ENCODE measurements at regions not wholly inside any gene's neighbourhood (a gene's known extent, or its start where the extent isn't known, plus 50 kb on each side); places are given as distances from the start of the nearest gene placed in this dataset.

DNA sequence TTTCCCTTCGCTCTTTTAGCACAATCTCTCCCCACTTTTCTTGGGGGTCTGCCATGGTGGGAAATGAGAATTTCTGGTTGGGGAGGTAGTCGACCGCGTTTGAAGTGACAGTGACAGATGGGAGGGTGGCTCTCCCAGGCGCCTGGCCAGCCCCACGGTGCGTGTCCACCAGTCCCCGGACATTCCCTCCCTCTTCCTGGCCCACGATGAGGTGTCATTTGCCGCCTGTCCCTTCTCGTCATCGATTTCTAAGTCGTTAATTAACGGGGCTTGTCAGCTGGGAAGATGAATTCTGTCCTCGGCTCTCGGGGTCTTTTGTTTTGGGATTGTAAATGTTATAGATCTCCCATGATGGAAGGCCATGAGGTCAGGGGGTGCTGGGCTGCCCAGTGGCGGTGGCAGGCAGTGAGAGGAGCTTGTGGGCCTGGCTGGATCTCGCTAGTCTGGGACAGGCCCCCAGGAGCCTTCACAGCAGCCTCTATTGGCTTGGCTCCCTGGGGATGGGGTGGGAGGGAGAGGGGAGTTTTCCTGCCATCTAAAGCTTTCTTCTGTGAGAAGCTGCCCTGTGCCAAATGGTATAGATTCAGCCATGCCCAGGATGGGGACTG, 164.2 kb downstream of the MRM1 start:
- no peak for DNase-seq

DNA sequence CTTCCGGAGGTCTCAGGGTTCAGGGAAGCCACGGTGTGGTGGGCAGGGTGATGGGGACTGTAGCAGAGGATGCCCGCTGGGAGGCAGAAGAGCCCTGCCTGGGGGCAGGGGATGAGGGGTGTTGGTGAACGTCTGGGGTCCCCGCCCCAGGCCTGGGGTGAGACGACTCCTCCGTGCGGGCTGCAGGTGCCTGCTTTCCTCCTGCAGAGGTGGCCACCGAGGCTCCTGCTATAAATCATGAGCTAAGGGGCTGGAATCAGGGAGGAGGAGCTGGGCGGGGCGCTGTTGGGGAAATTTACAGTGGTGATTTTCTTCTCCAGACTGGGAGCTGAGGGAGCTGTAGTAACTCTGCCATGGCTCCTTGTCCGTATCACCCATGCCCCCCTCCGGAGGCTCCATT, 167.0 kb downstream of the MRM1 start:
- DNase-seq, result no peak

DNA sequence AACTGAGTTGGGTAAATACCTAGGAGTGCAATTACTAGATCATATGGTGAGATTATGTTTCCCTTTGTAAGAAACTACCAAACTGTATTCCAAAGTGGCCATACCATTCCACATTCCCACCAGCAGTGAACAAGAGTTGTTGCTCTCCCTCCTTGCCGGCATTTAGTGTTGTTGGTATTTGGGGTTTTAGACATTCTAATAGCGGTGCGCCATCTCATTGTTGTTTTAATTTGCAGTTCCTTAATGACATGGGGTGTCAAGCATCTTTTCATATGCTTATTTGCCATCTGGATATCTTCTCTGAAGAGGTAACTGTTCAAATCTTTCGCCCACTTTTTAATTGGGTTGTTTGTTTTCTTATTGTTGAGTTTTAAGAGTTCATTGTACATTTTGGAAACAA, 164.2 kb upstream of the LHX1 start:
- no peak for DNase-seq

DNA sequence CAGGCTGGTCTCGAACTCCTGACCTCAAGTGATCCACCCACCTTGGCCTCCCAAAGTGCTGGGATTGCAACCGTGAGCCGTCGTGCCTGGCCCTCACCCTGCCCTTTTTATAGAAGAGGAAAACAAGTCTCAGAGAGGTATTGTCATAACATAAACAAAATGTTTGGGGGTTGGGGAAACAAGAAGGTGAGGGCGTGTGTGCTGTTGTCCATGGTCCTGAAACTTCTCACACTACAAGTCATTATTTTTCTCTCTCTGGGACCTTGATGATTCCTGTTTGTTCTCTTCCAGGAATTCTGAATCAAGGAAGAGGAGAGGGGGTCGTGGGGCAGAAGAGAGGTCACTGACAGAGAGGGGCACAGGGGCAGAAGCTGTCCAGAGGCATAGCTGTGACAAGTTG, 160.2 kb upstream of the LHX1 start:
- DNase-seq, result no peak

DNA sequence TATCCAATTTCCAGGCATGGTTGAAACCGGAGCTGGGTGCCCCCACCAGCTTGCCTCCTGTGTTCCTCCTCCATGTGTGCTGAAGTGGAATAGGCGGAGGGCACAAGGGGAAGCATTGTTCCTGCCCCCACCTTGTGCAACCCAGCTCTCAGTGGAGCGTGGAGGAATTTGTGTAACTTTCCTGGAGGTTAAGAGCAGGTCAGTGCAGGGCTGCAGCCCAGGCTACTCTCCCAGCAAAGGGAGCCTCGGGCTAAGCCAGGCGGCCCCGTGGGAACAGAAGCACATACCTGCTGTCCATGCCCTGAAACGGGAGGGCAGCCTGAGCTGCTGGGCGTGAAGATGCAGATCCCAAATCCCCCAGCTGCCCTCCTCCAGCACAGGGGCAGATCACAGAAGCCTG, 158.8 kb upstream of the LHX1 start:
- DNase-seq, result no peak

DNA sequence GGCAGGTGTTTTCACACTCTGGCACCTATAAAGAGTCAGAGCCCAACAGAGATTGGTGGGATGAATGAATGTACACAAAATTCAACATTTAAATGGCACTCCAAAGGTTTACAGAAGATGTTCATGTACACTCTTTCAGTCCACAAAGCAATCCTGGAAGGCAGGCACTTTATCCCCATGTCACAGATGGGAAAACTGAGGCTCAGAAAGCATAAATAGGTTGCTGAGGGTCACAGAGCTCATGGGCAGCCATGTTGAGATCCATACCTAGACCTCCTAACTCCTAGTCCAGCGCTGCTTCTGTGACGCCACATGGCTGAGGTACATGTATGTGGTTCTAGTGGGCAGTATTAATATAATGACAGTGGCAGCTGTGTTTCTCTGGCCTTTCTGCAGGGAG, 157.7 kb upstream of the LHX1 start:
- DNase-seq, result no peak

DNA sequence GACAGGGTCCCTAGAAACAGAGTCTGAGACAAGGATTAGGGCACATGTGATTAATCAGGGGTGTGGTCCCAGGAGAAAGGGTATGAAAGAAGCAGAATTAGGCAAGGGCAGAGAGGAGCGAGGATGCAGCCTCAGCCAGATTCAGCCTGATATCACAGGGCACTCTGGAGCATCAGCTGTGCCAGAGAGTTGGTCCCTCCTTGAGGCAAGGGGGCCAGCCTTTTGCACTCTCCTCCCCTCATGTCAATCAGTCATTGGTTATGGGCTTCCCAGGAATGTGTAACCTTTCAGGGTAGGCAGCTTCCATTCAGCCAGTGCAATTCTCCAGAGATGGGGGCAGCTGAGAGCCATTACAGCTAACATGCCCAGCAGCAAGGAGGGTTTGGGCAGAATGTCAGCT, 152.6 kb upstream of the LHX1 start:
- no peak for DNase-seq

- no peak for DNase-seq
Observed at GRCh38 chr17:36786867-36787266, 150.4 kb upstream of the LHX1 start.

DNA sequence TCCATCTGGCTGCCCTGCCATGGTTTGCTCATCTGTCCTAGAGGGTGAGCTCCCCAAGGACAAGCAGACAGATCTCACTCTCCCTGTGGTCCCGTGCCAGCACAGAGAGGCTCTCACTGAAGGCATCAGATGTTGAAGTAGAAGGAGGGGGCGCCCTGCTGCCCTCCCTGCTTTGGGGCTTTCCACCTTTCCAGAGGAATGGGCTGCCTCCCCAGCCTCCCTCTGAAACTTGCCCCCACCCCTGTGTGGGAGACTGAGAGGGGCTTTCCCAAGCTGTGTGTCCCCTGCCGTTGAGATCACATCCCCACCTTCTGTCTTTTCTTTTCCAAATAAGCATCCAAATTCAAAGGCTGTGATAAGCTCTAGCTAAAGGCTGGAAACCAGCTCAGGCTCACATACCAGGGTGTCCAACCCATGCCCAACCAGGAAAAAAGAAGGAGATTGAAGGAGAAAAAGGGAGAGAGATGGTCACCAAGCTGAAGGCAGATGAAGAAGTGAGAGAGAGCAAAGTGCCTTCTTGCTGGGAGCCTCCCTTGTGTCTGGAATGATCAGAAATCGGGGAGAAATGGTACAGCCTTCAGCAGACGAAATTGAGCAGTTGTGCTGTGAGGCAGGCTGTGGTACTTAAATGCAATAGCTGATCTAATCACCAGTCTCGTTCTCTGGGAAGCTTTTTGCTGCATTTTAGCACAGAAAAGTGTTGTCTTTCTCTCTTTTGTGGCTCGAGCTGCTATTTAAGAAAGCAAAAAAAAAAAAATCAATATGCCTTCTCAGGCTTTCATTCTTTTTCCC, 145.9 kb upstream of the LHX1 start:
- DNase-seq, result no peak

DNA sequence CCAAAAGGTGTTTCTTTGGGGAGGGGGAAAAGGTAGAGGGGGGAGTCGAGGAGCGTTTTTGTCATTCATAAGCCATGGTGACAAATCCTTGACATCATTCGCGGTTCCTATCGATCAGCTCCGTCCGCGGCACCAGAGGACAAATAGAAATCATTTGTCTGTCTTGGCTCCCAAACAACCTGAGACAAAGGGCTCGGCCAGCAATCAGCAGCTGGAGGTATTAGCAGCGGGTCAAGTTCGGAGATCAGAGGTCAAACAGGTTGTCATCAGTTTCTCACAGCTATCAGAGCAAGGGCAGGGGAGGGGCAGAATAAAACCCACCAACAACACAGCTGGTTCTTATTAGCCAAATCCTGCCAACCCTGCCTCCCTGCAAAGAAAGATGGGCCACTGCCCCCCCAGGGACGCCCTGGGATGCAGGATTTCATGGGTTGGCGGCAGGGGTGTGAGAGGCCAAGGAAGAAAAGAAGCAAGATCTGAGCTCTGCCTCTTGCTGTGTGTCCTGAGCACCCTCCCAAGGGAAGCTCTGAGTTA, 145.3 kb upstream of the LHX1 start:
- DNase-seq, result no peak

DNA sequence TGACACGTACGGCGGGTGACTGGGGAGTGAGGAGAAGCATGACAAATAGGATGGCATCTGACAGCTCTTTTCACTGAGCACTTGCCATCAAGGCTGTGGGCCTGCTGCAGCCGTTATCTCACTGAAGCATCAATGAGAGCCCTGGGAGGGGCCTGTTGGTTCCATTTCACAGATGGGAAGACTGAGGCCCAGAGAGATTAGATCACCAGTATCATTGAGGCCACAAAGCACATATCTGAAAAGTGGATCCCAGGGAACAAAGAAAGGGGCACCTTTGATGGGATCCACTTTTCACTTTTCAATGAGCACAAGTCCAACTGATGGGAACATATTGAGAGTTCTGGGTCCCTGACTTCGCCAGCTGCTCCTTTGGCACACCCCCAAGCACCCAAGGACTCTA, 144.4 kb upstream of the LHX1 start:
- no peak for DNase-seq

- no peak for DNase-seq
Observed at GRCh38 chr17:36793976-36794375, 143.3 kb upstream of the LHX1 start.

DNA sequence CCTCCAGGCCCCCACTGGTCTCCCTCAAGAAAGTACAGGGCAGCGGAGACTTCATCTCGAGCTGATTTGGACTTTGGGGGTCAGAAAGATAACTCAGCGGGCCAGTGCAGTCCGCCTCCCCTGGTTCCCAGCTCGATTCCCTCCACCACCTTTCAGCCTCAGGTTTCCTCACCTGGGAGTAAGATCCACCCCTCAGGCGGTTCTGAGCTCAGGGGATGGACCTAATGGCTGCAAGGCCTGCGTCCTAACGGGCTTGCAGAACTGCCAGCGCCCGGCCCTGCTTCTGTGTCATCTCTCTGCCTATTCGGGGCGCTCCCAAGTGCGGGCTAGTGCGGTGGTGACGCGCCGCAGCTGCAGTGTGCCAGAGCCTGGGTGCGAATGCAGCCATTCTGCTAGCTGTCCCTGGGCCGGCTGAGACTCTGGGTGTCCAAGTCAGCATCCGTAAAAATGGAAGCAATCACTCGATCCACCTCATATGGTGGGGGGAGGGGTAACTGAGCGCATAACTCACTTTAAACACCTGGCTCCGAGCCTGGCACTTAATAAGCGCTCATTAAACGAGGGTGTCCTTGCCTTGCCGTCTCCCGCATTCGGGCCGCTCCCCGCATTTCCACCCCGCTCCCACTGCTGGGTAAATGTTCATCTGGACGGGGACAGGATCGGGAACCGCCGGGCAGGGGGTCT, 129.6 kb upstream of the LHX1 start:
- DNase-seq, result no peak

DNA sequence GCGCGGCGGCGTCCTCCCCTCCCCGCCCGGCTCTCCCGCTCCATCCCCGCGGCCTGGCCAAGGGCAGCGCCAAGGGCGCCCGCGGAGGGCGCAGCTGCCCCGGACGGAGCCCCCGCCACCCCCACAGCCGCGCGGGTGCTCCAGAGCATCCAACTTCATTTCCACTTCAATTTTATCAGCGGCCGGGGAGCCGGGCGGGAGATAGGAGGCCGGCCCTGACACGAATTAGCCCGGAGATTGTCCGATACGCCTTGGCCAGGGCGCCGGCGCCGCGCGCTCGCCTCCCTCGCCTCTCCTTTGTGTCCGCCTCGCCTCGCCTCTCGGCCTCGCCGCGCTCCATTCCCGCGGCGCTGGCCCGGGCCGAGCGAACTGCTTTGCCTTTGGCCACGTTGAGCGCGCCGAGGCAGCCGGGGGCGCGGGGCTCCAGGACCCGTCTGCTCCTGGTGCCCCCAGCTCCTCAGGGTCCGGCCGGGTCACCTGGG, 129.1 kb upstream of the LHX1 start:
- peak; percentile 26 for DNase-seq

- DNase-seq, result no peak
Observed at GRCh38 chr17:36812762-36813161, 124.5 kb upstream of the LHX1 start.

DNA sequence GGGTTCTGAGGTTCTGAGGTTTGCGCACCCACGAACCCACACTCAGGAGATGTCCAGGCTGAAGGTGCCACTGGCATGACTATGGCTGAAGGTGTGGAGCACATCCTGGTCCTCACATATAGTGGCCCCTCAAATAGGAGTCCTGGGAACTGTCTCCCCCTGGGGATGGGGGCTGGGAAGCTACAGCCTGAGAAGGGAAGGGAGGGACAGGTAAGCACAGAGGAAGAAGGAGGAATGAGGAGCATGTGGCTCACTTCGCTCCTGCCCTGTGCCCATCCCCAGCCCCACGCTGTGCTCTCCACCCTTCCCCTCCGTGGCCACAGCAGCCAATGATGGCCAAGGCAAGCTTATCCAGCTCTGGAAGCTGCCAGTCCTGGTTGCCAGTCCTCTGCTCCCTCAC, 123.9 kb upstream of the LHX1 start:
- DNase-seq, result no peak

- DNase-seq, result no peak
Observed at GRCh38 chr17:36813957-36814563, 123.2 kb upstream of the LHX1 start.

DNA sequence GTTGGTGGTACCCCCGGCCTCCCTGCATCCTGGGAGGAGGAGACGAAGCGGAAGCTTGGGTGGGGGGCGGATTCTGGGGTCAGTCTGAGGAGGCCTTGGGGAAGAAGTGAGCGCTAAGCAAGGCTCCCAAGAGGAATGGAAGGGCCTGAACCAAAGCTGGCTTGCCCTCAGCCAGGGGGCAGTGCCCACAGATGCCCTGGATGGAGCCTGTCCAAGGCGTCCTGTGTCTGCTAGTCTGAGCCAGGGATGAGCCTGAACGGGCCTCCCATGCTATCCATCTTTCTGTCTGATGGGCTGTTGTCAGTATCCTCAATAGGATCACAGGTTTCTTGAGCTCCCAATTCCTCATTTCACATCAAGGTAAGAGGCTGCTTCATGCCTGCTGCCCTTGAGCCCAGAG, 122.3 kb upstream of the LHX1 start:
- DNase-seq, result no peak

DNA sequence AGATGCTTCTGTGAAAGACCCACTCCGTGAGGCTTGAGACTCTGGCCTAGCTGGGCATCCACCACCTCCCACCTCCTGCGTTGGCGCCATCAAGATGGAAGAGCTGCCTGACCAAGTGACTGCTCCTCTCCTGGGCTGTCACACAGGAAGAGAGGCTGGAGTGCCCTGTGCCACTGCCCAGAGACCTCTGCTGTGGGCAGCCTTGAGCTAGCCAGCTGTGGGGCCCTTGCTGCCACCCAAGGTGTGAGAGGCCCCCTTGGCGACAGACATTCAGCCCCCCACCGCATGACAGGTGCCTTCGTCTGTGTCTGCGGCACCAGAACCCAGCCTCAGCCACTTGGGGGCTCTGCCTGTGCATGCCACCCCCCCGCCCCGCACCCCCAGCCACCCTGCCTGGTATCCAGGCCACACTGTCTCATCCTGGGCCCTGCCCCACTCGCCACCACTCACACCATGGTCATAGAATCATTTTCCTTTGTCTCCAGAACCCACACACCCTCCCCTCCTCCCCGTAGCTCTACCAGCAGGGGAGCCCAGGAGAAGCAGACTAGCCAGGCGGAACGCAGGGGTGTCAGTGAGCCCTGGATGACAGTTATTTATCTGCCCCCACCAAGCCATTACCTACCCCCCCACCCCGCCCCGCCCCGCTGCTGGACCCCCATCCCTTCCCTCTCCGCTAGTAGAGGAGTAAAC, 120.9 kb upstream of the LHX1 start:
- DNase-seq, result no peak

DNA sequence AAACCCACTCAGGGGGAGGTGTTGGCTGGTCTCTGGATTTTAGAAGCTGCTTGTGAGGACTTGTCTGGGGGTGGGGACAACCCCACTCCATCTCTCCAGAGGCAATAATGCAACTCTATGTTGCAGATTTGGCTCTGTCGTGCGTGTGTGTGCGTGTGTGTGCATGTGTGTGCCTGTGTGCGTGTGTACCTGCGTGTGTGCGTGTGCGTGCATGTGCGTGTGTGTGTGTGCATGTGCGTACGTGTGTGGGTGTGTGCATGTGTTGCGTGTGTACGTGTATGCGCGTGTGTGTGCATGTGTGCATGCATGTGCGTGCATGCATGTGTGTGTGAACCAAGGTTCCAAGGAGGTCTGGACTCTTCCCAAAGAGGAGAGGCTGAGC, 120.4 kb upstream of the LHX1 start:
- DNase-seq, result no peak

- no peak for DNase-seq
Observed at GRCh38 chr17:36817483-36818048, 119.7 kb upstream of the LHX1 start.

DNA sequence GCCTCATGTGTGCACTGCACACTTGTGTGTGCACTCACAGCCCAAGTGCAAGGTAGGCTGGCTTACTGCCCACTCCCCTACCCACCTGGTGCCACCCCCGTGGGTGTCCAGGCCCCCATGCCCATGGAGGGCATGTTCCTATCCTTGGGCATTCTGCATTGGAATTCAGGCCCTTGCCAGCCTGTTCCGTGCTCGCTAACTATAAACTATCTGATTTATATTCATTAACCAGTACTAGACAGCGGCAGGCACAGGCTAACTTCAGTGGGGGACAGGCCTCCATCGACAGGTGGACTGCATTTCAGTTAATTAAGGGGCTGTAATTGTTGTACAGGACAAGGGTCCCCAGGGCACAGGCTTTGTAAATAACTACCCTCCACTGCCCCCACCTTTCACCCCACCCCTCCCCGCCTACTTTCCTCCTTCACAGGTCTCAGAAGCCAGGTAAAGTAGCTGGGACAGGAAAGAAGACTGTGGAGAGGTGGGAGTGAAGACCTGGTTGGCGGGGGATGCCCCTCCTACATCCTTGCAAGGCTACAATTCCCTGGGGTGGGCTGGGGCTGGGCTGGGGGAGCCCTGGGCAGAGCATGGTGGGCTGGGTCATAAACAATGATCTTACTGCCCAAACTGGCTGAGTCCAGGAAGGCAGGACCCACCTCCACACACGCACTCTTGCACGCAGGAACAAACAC, 119.0 kb upstream of the LHX1 start:
- DNase-seq, result no peak
